DND-41 (cell line): ENCODE measurements at regions not wholly inside any gene's neighbourhood (a gene's known extent, or its start where the extent isn't known, plus 50 kb on each side); places are given as distances from the start of the nearest gene placed in this dataset.

Experiments used
- CTCF ChIP-seq: IDR thresholded peaks from 2 replicates; pipeline ENCODE4 v1.5.1; 2012; ENCODE audit warnings: borderline replicate concordance, low read length, moderate library complexity, mild to moderate bottlenecking; ENCODE audit not compliant: poor library complexity, severe bottlenecking; ENCODE audit errors: extremely low read depth
- EZH2 ChIP-seq: IDR thresholded peaks from 3 replicates; pipeline ENCODE4 v1.6.1; 2012; ENCODE audit warnings: borderline replicate concordance, low read depth, mild to moderate bottlenecking, moderate library complexity, low read length, inconsistent platforms; ENCODE audit not compliant: severe bottlenecking

DNA sequence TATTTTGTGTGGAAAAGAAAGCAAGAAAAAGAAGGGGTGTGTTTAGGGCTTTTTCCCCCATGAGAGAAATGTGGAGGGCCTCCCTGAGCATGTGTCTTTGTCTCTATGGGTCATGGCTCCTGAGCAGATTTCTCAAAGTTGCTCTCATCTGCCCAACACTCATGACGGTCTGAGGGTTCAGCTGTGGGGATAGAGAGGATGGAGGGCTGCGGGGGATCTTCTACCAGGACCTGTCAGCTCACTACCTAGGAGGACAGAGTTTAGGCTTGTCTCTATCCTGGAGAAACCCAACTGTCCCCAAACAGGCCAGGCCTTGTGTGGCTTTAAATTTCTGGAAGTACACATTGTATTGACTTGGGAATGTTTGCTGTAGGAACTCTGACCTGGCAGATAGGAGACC, 342.2 kb downstream of the MYCN start:
- TF ChIP-seq CTCF, result no peak
- TF ChIP-seq EZH2, result no peak
